Cardiac septum (tissue), 1 donor: ENCODE measurements at regions not wholly inside any gene's neighbourhood (a gene's known extent, or its start where the extent isn't known, plus 50 kb on each side); places are given as distances from the start of the nearest gene placed in this dataset.
"Not testable (repeated sequence)": the region's sequence is repeated elsewhere in the genome, so short reads cannot be mapped to it uniquely, and the experiment has no call there.

ENCODE experiments used
- DNase-seq: peaks from one replicate; pipeline ENCODE4 v3.0.0-alpha.2; 2020; ENCODE audit warnings: low spot score
- intact Hi-C: fragments of 100-400 bp; cut with DNase I; formaldehyde crosslinking; loops from one replicate; pipeline ENCODE4 v1.14.0; 2022
- donor health status: DM: no; HTN: no; CAD: no.

GRCh38 chr2:142673836-142674235, 203.6 kb upstream of the KYNU start:
- intact Hi-C loops: no loop called here
- no peak for DNase-seq

- intact Hi-C loops: no loop called here
- DNase-seq: no peak
Measured at GRCh38 chr2:142672698-142673097, 204.8 kb upstream of the KYNU start.

- DNase-seq: no peak
- intact Hi-C loops: no loop called here
Measured at GRCh38 chr2:142670362-142670761, 207.1 kb upstream of the KYNU start.

- intact Hi-C loops: no loop called here
- DNase-seq: no peak
Measured at GRCh38 chr2:142668420-142668819, 209.0 kb upstream of the KYNU start.

- intact Hi-C loops: no loop called here
- DNase-seq: no peak
Measured at GRCh38 chr2:142665241-142665640, 212.2 kb upstream of the KYNU start.

GRCh38 chr2:142650601-142651000, 226.9 kb upstream of the KYNU start:
- intact Hi-C loops: no loop called here
- no peak for DNase-seq

- no peak for DNase-seq
- intact Hi-C loops: no loop called here
Measured at GRCh38 chr2:142649581-142649980, 227.9 kb upstream of the KYNU start.

- intact Hi-C loops: no loop called here
Measured at GRCh38 chr2:142642650-142643049, 234.8 kb upstream of the KYNU start.

GRCh38 chr2:142629193-142629592, 248.3 kb upstream of the KYNU start:
- intact Hi-C loops: no loop called here

More at GRCh38 chr2:142642650-142643049, 234.8 kb upstream of the KYNU start:
- no peak for DNase-seq

GRCh38 chr2:142621287-142621686, 256.2 kb upstream of the KYNU start:
- intact Hi-C loops: no loop called here
- DNase-seq: no peak

More at GRCh38 chr2:142629193-142629592, 248.3 kb upstream of the KYNU start:
- DNase-seq: no peak

- no peak for DNase-seq
- intact Hi-C loops: no loop called here
Measured at GRCh38 chr2:142617461-142617860, 260.0 kb upstream of the KYNU start.

GRCh38 chr2:142615876-142616275, 261.6 kb upstream of the KYNU start:
- no peak for DNase-seq
- intact Hi-C loops: no loop called here

GRCh38 chr2:142613193-142613592, 264.3 kb upstream of the KYNU start:
- DNase-seq, intact Hi-C loops: not testable (repeated sequence)

- intact Hi-C loops: no loop called here
- DNase-seq: no peak
Measured at GRCh38 chr2:142605421-142605820, 272.0 kb upstream of the KYNU start.

GRCh38 chr2:142603759-142604158, 273.7 kb upstream of the KYNU start:
- intact Hi-C loops: no loop called here
- DNase-seq: no peak

- intact Hi-C loops: no loop called here
Measured at GRCh38 chr2:142602418-142602989, 275.0 kb upstream of the KYNU start.

GRCh38 chr2:142601794-142602193, 275.7 kb upstream of the KYNU start:
- intact Hi-C loops: no loop called here
- DNase-seq: no peak

More at GRCh38 chr2:142602418-142602989, 275.0 kb upstream of the KYNU start:
- DNase-seq: no peak

GRCh38 chr2:142599504-142599903, 278.0 kb upstream of the KYNU start:
- intact Hi-C loops: no loop called here
- no peak for DNase-seq

GRCh38 chr2:142598846-142599245, 278.6 kb upstream of the KYNU start:
- no peak for DNase-seq
- intact Hi-C loops: no loop called here

GRCh38 chr2:142596334-142597088, 281.0 kb upstream of the KYNU start:
- intact Hi-C loops: no loop called here
- DNase-seq: no peak

- intact Hi-C loops: no loop called here
- no peak for DNase-seq
Measured at GRCh38 chr2:142594935-142595334, 282.5 kb upstream of the KYNU start.
